Lower lobe of right lung (tissue), 2 donors: ENCODE measurements at regions not wholly inside any gene's neighbourhood (a gene's known extent, or its start where the extent isn't known, plus 50 kb on each side); places are given as distances from the start of the nearest gene placed in this dataset.

Experiments used
- ATAC-seq, 2 donors: fragments of 200-7000 bp; cut with Tn5 transposase; one replicate each; pipeline ENCODE4 v1.9.1; 2020 to 2022; ENCODE audit warnings: mild to moderate bottlenecking in 2 of 2, moderate library complexity in 2 of 2
- DNase-seq: peaks from one replicate; pipeline ENCODE4 v3.0.0-alpha.2; 2020
- H3K27ac ChIP-seq: fragments of 200-600 bp; one replicate; pipeline ENCODE4 v1.8.0; 2022
- H3K27me3 ChIP-seq: fragments of 200-600 bp; one replicate; pipeline ENCODE4 v1.8.0; 2022; ENCODE audit warnings: low read depth
- H3K36me3 ChIP-seq: fragments of 200-600 bp; one replicate; pipeline ENCODE4 v1.8.0; 2022; ENCODE audit warnings: mild to moderate bottlenecking
- H3K4me1 ChIP-seq: fragments of 200-600 bp; one replicate; pipeline ENCODE4 v1.8.0; 2022
- H3K4me3 ChIP-seq: fragments of 200-600 bp; one replicate; pipeline ENCODE4 v1.8.0; 2022; ENCODE audit warnings: mild to moderate bottlenecking
- H3K9me3 ChIP-seq: fragments of 200-600 bp; one replicate; pipeline ENCODE4 v1.8.0; 2022
- intact Hi-C: fragments of 100-400 bp; cut with DNase I; formaldehyde crosslinking; loops from one replicate; pipeline ENCODE4 v1.11.0; 2022
- TF ChIP-seq, protein P1 (sequence below): fragments of 200-600 bp; IDR thresholded peaks from one replicate; pipeline ENCODE4 v1.8.0; 2022; ENCODE audit warnings: antibody characterized with exemption, mild to moderate bottlenecking
- donor health status: DM: no; HTN: yes; CAD: no; lungs with severe emphysema.

DNA sequence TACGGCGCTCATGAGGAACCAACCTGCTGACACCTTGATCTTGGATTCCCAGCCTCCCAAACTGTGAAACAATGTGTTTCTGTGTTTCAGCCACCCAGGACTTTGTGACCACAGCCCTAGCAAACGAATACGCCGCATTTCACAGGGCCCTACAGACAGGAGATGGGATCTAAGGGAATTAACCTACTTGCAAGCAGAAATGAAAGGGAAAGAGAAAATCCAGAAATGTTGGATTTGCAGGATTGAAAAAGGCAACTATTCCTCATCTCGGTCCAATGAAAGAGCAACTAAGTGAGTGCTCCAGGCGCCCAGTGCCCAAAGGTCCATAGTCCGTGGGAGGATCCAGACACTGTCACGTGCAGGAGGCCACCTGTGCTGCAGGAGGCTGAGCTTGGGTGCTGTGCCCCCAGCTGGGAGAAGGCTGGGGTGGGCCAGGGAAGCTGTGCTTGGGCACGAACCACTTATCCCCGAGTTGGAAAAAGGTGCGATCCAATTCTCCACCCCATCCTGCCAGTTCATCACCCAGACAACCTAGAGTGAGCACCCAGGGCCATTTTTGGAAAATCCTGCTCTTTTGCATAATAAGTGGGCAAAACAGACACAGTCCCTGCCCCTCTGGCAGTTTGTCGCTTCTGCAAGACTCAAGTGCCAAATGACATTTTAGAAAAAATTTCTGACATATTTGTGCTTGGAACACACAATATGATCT, 177.9 kb downstream of the C9orf50 start:
- H3K4me3 ChIP-seq = no peak overlapping the region
- no peaks in the 10 kb centered on the region for H3K9me3 ChIP-seq
- intact Hi-C loops = no loop called here
- H3K36me3 ChIP-seq = no peaks in the 10 kb centered on the region
- H3K27ac ChIP-seq = no peak overlapping the region
- peaks cover 5% of the 10 kb centered on the region for H3K27me3 ChIP-seq
- ATAC-seq (peak in 1 of 2 donors; percentile 50), DNase-seq (no peak)
- TF ChIP-seq, protein P1, sequence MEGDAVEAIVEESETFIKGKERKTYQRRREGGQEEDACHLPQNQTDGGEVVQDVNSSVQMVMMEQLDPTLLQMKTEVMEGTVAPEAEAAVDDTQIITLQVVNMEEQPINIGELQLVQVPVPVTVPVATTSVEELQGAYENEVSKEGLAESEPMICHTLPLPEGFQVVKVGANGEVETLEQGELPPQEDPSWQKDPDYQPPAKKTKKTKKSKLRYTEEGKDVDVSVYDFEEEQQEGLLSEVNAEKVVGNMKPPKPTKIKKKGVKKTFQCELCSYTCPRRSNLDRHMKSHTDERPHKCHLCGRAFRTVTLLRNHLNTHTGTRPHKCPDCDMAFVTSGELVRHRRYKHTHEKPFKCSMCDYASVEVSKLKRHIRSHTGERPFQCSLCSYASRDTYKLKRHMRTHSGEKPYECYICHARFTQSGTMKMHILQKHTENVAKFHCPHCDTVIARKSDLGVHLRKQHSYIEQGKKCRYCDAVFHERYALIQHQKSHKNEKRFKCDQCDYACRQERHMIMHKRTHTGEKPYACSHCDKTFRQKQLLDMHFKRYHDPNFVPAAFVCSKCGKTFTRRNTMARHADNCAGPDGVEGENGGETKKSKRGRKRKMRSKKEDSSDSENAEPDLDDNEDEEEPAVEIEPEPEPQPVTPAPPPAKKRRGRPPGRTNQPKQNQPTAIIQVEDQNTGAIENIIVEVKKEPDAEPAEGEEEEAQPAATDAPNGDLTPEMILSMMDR = no peak
- peaks cover 7% of the 10 kb centered on the region for H3K4me1 ChIP-seq

DNA sequence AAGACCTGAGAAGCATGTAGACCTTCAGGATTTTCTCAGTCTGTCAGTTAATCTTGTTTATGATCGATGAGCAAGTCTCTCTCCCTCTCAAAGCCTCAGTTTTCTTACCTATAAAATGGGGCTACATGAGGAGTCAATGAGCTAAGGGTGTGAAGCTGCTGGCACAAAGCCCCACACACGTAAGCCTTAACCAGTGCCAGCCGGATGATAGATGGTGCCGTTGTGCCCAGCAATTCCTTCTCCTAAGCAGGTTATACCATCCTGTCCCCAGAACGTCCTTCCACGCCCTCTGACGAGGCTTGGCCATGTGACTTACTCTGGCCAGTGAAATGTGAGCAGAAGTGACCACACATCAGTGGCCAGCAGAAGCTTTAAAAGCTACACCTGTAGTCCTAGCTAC, 179.0 kb downstream of the C9orf50 start:
- no peak for DNase-seq
- Histone ChIP-seq H3K27me3 (peaks cover 12% of the 10 kb centered on the region), H3K27ac (no peak overlapping the region), H3K4me1 (peaks cover 16% of the 10 kb centered on the region), H3K4me3 (no peak overlapping the region), H3K9me3 (no peaks in the 10 kb centered on the region), H3K36me3 (no peaks in the 10 kb centered on the region)
- TF ChIP-seq, protein P1 = no peak
- intact Hi-C loops = no loop called here
- no peak for ATAC-seq

DNA sequence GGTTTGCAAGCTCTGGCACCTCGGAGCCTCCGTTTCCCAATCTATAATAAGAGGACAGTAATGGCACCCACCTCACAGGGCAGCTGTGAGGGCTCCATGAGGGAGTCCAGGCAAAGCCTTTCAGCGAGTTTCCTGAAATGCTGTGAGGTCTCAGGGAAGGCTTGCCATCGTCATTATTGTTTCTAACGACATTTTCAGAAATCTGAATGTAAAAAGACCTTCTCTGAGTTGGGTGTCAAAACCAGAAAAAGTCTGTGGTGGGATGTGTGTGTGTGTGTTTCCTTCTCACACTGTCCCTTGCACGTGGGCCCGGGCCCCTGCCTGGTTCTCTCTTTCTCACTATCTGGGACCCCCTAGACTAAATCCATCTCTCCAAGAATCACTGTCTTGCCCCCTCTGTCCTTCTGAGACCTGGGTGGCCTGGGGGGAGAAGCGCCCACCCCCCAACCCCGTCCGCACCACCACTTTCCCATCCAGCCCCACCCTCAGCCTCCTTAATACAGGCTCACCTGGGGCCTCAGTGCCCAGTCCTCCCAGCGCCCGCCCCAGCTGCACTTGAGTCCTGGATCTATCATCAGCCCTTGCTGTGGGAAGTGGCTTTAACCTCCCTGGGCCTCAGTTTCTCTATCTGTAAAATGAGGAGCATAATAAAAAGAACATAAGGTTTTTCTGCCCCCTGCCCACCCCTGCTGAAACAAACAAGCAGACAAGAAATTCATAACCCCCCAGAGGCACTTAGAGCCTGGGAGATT, 180.3 kb downstream of the C9orf50 start:
- no peak for ATAC-seq

DNA sequence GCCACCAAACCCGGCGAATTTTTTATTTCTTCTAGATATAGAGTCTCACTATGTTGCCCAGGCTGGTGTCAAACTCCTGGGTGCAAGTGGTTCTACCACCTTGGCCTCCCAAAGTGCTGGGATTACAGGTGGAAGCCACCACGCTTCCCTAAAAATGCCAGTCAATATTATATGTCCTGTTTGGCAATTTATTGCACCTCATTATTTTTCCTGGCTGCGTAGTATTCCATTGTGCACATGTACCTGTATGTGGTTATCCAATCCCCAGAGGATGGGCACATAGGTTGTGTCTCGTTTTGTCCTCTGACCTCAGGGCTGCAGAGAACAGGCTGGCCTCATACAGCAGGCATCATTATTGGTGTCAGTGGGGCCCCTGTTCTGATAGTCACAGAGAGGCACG, 181.7 kb downstream of the C9orf50 start:
- Histone ChIP-seq H3K9me3 (no peaks in the 10 kb centered on the region), H3K4me1 (peaks cover 21% of the 10 kb centered on the region), H3K27me3 (peaks cover 12% of the 10 kb centered on the region), H3K4me3 (no peak overlapping the region), H3K27ac (no peak overlapping the region), H3K36me3 (no peaks in the 10 kb centered on the region)
- TF ChIP-seq, protein P1 = no peak
- DNase-seq = no peak
- ATAC-seq = no peak
- intact Hi-C loops = no loop called here

More for the DNA sequence above, 180.3 kb downstream of the C9orf50 start:
- intact Hi-C loops = no loop called here
- Histone ChIP-seq H3K27ac (no peak overlapping the region), H3K9me3 (no peaks in the 10 kb centered on the region), H3K4me1 (peaks cover 21% of the 10 kb centered on the region), H3K36me3 (no peaks in the 10 kb centered on the region), H3K27me3 (peaks cover 12% of the 10 kb centered on the region), H3K4me3 (no peak overlapping the region)
- no peak for DNase-seq
- TF ChIP-seq, protein P1 = no peak

DNA sequence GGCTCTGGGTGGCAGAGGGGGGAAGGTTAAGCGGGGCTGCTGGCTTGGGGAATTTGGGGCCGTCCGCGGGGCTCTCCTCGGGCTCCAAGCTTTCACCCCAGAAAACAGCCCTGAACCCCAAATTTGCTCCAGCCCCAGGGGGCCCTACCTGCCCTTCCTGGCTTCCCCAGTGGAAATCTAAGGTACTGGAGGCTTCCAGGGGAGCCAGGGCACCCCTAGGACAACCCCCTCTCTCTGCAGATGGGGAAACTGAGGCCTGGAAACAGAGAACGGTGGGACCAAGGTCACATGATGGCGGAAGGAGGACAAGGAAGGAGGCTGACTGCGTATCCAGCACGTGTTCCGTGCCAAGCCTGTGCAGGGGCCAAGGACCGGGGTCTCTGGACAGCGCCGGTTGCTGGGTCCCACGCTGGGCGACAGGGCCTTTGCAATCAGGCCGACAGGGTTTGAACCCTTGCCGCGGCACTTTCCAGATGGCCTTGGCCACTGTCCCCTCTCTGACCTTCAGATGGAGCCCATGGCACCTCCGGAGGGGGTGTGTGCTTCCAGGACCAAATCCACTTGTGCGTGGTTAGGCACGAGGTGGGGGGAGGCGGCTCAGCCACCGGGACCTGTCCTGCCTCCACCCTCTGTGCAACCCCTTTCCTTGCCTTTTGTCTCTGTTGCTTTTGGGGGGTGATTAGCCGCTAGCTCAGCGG, 183.1 kb downstream of the C9orf50 start:
- Histone ChIP-seq H3K27me3 (peaks cover 12% of the 10 kb centered on the region), H3K4me1 (peaks cover 21% of the 10 kb centered on the region), H3K36me3 (no peaks in the 10 kb centered on the region), H3K9me3 (no peaks in the 10 kb centered on the region), H3K4me3 (peak overlapping the region; percentile 57), H3K27ac (peak overlapping the region; percentile 58)
- intact Hi-C loops = no loop called here
- no peak for DNase-seq
- TF ChIP-seq, protein P1 = no peak
- peak; percentile 28 to 37 for ATAC-seq
